ENCODE measurements at regions not wholly inside any gene's neighbourhood (a gene's known extent, or its start where the extent isn't known, plus 50 kb on each side); places are given as distances from the start of the nearest gene placed in this dataset.

DNA sequence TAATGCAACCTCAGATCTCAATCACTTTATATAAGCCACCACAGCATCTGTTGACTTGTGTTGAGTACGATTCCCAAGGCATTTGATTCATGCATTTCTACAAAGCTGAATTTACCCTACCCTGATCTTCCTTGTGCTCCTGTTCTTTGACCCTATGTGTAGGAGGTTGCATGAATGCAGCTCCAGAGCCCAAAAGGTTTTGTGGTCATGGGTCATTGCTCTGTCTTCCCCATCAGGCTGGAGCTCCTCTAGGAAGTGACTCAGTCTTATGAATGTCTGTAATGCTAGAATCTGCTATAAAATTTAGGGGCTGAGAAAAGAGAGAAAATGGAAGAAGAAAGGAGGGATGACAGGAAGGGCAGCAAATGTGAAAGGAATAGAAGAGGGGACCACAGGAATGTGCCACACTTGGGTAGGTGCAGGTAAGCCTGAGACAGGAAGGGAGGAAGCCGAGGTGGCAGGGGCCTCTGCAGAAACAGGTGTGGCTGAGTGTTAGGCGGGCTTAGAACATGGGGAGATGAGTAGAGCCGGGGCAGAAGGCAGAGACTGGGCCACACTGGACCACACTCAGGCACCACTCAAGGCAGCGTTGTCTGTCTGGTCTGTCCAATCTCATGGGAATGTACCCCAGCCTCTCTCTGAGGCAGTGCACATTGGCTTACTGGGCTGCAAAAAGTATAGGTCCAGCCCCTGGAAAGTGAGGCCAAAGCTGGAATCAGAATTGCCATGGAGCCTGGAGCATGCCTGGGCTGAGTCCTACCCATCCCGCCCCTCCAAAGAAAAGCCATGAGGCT lies 334.1 kb downstream of the BCL11B start:
- H3K4me3 ChIP-seq (ENCODE audit: insufficient read depth, low read depth, low read length): no peak overlapping the region
- DNase-seq: no peak
- no peak overlapping the region for H2BK120ac ChIP-seq (ENCODE audit: low read depth, low read length)
- no peak overlapping the region for H3K56ac ChIP-seq (ENCODE audit: extremely low read depth, insufficient read depth, low read length)
- ChIA-PET POLR2A (ENCODE audit: unreplicated experiment) (no interaction called here), CTCF (no interaction called here)
- no peak overlapping the region for H2BK20ac ChIP-seq (ENCODE audit: low read depth, low read length)
- no peak overlapping the region for H4K91ac ChIP-seq (ENCODE audit: insufficient read depth, low read depth, low read length)
- no peaks in the 10 kb centered on the region for H4K20me1 ChIP-seq (ENCODE audit: insufficient read depth, low read length)
- no peak overlapping the region for H3K27ac ChIP-seq (ENCODE audit: insufficient read depth, low read length)
- H2BK15ac ChIP-seq (ENCODE audit: low read depth, low read length): no peak overlapping the region
- H4K8ac ChIP-seq (ENCODE audit: low read depth in 2 of 2, low read length in 2 of 2): no peak overlapping the region
- H3K4ac ChIP-seq (ENCODE audit: low read depth, low read length): no peak overlapping the region
- no peaks in the 10 kb centered on the region for H3K79me1 ChIP-seq (ENCODE audit: low read depth in 1 of 2, low read length in 2 of 2)
- H3K27me3 ChIP-seq (ENCODE audit: control insufficient read depth, insufficient read depth, low read length): no peaks in the 10 kb centered on the region
- no peak overlapping the region for H2AK9ac ChIP-seq (replicated peaks; ENCODE audit: low read depth, low read length, poor library complexity)
- 13% methylated on average over 3 of the region's 6 CpGs; no CpG with 5 or more reads in 1 of the 2 experiments for WGBS, 2 experiments (ENCODE audit: extremely low coverage in 2 of 2, insufficient read length in 1 of 2)
- H3K23ac ChIP-seq (ENCODE audit: low read depth, low read length): no peak overlapping the region
- no peaks in the 10 kb centered on the region for H3K9me1 ChIP-seq (ENCODE audit: insufficient read depth, low read length)
- BruUV-seq (replicated peaks): no TSS peak
- H3K36me3 ChIP-seq (ENCODE audit: control insufficient read depth, insufficient read depth, low read length): no peaks in the 10 kb centered on the region
- dilution Hi-C loops (cut with HindIII; ENCODE audit: low sequenced_read_pairs, unreplicated experiment) (no loop called here), in situ Hi-C loops (cut with MboI; ENCODE audit: low sequenced_read_pairs) (no loop called here), intact Hi-C loops (cut with micrococcal nuclease) (no loop called here)
- TF ChIP-seq NFE2L2 (IDR thresholded peaks at IDR 0.05; ENCODE audit: low read depth, low read length): no peak
- no peak for TF ChIP-seq CEBPB (IDR thresholded peaks at IDR 0.05; ENCODE audit: low read depth, low read length)
- TF ChIP-seq MXI1 (IDR thresholded peaks at IDR 0.05; ENCODE audit: borderline replicate concordance, low read depth, low read length): no peak
- TF ChIP-seq FOS (IDR thresholded peaks at IDR 0.05; ENCODE audit: low read depth, low read length): no peak
- TF ChIP-seq CHD1 (IDR thresholded peaks at IDR 0.05; ENCODE audit: low read depth, low read length): no peak
- TF ChIP-seq, protein P1, sequence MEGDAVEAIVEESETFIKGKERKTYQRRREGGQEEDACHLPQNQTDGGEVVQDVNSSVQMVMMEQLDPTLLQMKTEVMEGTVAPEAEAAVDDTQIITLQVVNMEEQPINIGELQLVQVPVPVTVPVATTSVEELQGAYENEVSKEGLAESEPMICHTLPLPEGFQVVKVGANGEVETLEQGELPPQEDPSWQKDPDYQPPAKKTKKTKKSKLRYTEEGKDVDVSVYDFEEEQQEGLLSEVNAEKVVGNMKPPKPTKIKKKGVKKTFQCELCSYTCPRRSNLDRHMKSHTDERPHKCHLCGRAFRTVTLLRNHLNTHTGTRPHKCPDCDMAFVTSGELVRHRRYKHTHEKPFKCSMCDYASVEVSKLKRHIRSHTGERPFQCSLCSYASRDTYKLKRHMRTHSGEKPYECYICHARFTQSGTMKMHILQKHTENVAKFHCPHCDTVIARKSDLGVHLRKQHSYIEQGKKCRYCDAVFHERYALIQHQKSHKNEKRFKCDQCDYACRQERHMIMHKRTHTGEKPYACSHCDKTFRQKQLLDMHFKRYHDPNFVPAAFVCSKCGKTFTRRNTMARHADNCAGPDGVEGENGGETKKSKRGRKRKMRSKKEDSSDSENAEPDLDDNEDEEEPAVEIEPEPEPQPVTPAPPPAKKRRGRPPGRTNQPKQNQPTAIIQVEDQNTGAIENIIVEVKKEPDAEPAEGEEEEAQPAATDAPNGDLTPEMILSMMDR (conservative IDR thresholded peaks at IDR 0.05; ENCODE audit: low read depth, low read length): no peak
- TF ChIP-seq, protein P2, sequence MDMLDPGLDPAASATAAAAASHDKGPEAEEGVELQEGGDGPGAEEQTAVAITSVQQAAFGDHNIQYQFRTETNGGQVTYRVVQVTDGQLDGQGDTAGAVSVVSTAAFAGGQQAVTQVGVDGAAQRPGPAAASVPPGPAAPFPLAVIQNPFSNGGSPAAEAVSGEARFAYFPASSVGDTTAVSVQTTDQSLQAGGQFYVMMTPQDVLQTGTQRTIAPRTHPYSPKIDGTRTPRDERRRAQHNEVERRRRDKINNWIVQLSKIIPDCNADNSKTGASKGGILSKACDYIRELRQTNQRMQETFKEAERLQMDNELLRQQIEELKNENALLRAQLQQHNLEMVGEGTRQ (IDR thresholded peaks at IDR 0.05; ENCODE audit: low read depth, low read length): no peak
- no peak for TF ChIP-seq SMC3 (IDR thresholded peaks at IDR 0.05; ENCODE audit: low read depth, low read length)
- no peak for TF ChIP-seq MAZ (IDR thresholded peaks at IDR 0.05; ENCODE audit: borderline replicate concordance, low read depth, low read length)
- H3K14ac ChIP-seq (replicated peaks; ENCODE audit: low read depth, low read length): no peak overlapping the region
- H3K18ac ChIP-seq (ENCODE audit: low read depth, low read length): no peak overlapping the region
- H3K4me1 ChIP-seq (ENCODE audit: control insufficient read depth, insufficient read depth, low read length): no peaks in the 10 kb centered on the region
- H2BK5ac ChIP-seq (ENCODE audit: low read depth, low read length, poor library complexity, severe bottlenecking): no peak overlapping the region
- H2AK5ac ChIP-seq (ENCODE audit: low read depth, low read length): no peak overlapping the region
- no peak overlapping the region for H2AFZ ChIP-seq (replicated peaks; ENCODE audit: low read length, poor library complexity)
- peaks cover 49% of the 10 kb centered on the region for H3K9me3 ChIP-seq (ENCODE audit: control insufficient read depth, insufficient read depth, low read length)
- no peak overlapping the region for H4K5ac ChIP-seq (ENCODE audit: low read depth, low read length)
- H3K9ac ChIP-seq (ENCODE audit: low read depth, low read length): no peak overlapping the region
- no peak overlapping the region for H3K4me2 ChIP-seq (ENCODE audit: low read depth, low read length)
- no peak for ATAC-seq (ENCODE audit: low read depth)

Measured in IMR-90 (cell line).